A673 (cell line): ENCODE measurements at regions not wholly inside any gene's neighbourhood (a gene's known extent, or its start where the extent isn't known, plus 50 kb on each side); places are given as distances from the start of the nearest gene placed in this dataset.

Source experiments
- EZH2 ChIP-seq: fragments of 200-600 bp; sonication (generic); IDR thresholded peaks from 2 replicates; pipeline ENCODE4 v1.6.1; 2017; ENCODE audit warnings: borderline replicate concordance, low read depth, mild to moderate bottlenecking, mixed read lengths, antibody characterized with exemption, low read length; ENCODE audit not compliant: poor library complexity, severe bottlenecking
- TF ChIP-seq, protein P1 (sequence below): fragments of 300-800, 200-600 bp; sonication (generic); conservative IDR thresholded peaks from 2 replicates; pipeline ENCODE4 v1.5.1; 2017; ENCODE audit warnings: low read depth, mild to moderate bottlenecking, antibody characterized with exemption, low read length, moderate library complexity, mixed read lengths

DNA sequence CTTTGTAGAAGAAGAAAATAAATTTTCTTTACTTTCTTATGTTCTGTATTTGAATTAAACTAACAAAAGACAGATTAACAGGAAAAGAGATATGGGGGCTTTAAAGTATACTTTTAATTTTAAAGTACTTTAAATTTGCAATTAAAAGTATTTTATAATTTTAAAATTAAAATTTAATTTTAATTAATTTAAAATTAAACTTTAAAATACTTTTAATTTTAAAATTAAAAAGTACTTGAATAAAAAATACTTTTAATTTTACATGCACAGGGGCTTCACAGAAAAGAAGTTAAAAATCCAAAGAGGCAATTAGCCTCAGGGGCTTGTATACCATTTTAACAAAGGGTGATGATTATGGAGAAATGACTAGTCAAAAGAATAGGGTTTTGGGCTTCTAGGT lies 420.5 kb upstream of the TGFBR2 start:
- TF ChIP-seq, protein P1, sequence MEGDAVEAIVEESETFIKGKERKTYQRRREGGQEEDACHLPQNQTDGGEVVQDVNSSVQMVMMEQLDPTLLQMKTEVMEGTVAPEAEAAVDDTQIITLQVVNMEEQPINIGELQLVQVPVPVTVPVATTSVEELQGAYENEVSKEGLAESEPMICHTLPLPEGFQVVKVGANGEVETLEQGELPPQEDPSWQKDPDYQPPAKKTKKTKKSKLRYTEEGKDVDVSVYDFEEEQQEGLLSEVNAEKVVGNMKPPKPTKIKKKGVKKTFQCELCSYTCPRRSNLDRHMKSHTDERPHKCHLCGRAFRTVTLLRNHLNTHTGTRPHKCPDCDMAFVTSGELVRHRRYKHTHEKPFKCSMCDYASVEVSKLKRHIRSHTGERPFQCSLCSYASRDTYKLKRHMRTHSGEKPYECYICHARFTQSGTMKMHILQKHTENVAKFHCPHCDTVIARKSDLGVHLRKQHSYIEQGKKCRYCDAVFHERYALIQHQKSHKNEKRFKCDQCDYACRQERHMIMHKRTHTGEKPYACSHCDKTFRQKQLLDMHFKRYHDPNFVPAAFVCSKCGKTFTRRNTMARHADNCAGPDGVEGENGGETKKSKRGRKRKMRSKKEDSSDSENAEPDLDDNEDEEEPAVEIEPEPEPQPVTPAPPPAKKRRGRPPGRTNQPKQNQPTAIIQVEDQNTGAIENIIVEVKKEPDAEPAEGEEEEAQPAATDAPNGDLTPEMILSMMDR = no peak
- TF ChIP-seq EZH2 = no peak
